Retina (tissue), 1 donor: ENCODE measurements at regions not wholly inside any gene's neighbourhood (a gene's known extent, or its start where the extent isn't known, plus 50 kb on each side); places are given as distances from the start of the nearest gene placed in this dataset.

Source experiments
- DNase-seq: peaks from one replicate; pipeline ENCODE4 v3.0.0-alpha.2; 2016

DNA sequence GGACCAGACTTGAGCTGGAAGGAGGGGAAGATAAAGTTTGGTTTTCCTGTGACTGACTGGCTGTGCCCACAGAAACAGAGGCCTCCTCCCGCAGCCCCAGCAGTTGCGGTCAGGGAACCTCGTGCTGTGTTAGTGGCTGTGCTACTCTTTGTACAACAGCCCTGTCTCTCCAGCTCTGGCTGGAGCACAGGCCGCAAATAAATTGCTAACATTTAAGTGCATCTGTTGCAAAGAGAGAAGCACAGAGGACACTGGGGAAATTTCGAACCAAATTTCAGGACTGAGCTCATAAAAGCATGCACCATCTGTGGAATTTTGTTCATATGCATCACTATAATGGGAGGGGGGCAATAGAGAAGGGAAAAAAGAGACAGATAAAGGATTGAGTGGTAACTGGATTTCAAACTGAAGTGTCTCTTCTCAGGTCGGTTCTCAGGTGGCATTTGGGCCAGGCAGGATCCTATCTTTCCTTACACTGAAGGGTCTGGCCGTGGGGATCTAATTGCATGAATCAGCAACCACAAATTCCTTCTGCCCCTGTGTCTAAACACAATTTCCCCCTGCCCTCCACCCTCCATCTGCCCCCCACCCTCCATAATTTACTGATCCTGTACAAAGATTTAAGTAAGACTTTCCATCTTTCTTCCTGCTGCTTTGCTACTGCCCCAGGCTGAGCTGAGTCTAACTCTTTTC is 88.9 kb upstream of the ATXN1 start:
- no peak for DNase-seq

DNA sequence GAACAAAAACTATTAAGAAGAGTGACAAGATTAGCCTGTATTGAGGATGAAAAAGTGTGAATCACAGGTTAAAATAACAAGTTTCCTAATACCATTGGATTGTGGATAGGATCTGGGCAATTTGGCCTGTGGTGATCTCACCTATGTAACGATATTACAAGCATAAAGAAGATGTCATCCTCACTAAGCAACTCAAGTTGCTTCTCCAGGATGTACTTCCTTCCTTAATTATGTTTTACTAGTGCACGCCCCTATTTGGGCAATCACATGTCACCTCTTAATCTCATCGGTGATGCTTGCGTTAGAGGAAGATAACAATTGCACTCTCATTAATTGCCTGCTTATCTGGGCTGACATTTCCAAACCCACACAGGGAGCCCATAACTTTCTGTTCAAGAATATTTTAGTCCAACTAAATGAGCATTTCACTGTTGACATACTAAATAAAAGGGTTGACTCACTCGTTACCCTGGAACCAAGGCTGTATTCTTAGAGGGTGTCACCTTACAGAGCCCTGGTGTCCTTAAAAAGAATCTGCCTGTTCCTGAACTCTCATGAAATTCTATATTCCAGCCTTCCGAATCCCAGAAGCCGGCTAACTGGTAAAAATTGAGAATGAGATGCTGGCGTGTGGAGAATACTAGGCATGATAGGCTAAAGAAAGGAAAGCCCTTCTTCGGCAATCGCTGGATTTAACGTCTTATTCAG is 88.2 kb upstream of the ATXN1 start:
- DNase-seq = peak; percentile 18

DNA sequence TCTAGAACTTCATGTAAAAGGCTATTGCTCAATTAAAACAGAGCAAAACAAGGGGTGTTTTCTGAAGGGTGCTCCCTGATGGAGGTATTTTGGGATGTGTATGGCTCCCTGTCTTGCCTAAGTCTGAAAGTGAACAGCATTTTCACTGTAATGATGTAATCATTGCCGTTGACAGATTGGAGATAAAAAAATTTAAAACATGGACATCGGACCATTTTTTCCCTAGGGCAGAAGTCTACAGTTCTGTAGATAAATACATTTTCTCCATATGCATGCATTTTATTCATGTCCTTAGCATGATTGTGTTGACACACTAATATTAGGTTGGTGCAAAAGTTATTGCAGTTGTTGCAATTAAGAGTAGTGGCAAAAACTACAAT is 85.1 kb upstream of the ATXN1 start:
- DNase-seq = no peak

GRCh38 chr6:16844183-16844582 is 82.9 kb upstream of the ATXN1 start:
- no peak for DNase-seq

- no peak for DNase-seq
Observed at GRCh38 chr6:16842676-16843075, 81.4 kb upstream of the ATXN1 start.

DNA sequence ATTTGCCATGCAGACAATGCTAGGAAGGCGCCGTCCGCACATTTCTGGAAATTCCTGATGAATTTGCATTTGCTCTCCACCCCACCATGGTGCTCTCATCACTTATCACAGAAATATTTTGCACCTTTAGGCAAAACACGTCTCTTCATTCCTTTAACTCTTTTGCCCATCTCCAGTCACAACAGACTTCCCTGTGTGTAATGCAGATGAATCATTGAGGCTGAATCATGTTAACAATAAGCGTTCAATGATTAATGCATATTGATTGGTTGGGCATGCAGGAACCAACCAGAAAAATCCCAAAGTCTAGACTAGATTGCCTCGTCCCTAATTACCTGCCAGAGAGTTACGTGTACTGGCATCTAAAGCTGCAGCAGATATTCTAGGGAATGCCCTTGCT is 80.0 kb upstream of the ATXN1 start:
- no peak for DNase-seq

- no peak for DNase-seq
Observed at GRCh38 chr6:16840725-16841124, 79.5 kb upstream of the ATXN1 start.

DNA sequence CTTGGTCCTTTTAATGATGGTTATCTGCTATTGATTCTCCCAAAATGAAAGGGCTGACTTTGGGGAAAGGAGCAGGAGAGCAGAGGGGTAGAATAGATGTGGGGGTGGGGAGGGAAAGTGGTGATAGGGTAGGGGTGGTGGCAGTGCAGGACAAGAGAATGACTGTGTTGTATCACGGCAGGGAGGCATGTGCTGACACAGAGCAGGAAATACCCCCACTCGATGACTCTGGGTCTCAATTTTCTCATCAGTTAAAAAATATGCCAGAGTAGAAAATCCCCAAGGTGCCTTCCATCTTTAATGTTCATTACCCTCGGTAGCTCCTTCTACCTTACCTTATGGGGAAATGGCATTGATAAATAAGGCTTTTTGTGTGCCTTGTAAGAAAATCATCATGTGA is 79.0 kb upstream of the ATXN1 start:
- DNase-seq = no peak

DNA sequence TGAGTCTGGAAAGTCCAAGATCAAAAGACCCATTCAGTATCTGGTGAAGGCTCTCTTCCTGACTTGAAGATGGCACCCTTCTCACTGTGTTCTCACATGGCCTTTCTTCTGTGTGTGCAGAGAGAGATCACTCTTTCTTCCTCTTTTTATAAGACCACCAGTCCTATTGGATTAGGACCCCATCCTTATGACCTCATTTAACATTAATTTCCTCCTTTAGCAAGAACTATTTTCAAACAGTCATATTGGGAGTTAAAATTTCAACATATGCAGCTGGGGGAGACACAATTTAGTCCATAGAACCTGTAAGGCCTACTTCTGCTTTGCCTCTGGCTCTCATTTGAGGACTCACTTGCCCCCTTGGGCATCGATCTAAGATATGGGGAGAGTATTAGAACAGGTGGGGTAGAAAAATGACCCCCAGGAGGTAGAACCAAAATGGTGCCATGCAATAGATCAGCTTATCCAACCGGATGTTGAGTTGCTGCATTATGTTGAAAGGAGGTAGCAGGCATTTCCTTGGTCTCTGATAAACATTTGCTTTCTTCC is 78.4 kb upstream of the ATXN1 start:
- no peak for DNase-seq

DNA sequence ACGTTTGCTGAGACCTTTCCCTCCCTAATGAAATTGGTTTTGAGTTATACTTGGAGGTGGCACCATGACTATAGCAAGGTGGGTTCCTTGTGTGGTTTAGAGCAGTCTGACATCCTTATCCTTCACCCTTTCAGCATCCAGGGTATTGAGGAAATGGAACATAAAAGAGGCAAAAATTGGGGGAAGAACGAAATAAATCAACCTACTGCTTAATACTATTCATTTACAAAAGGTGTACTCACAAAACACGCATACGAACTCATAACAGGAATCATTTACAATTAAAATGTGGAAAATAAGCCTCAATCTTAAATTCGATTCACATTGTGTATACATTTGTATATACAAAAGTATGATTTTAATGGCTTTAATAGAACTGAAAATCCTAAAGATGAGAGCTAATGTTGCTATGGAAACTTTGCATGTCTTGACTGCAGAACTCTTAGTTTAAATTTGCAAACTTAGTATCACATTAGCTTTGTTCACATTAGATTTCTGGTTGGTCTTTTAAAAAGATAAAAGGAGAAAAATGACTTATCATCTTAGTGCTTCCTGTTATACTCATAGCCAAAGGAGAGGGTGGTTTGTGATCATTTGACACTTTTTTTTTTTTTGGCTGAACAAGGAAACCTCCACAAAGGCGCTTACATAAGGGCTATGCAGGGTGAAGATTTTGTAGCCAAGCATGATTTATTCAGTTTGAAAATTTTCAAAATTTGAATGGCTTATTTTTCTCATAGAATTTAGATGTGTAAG is 76.1 kb upstream of the ATXN1 start:
- no peak for DNase-seq

DNA sequence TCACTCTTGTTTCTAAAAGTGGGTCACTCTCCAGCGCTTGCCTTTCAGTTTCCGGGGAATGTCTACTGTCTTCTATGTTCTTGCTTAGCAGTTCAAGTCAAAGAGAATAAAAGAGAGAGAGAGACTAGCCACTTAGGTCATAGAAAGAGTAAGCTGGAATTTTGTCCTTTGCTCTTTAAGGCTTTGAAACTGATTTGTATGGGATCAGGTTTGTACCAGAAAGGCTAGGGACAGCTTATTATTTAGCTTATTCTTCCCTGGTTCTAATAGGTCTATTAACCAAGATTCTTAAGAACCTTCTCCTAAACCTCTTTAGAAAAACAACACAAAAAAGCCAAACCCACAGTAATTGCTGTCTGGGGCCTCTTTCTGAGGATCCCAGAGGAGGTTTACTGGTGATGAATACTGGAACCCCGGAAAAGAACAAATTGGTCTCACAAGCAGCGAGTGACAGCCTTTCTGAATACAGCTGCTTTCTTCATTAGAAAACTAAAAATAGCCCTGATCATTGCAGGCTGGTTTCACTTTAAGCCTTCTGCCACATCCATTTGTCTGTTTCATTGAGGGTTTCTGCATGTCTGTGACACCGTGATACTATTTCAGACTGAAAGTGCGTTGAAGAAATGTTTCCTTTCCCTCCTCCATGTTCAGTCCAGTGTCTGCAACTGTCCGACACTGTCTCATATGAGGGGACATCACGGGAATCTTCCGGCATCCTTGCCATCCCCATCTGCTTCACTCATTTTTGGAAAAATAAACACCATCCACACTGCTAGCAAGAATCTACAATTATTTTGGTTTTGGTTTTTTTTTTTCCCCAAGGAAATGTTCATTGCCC is 75.1 kb upstream of the ATXN1 start:
- DNase-seq = peak; percentile 45

GRCh38 chr6:16834242-16834641 is 73.0 kb upstream of the ATXN1 start:
- DNase-seq = no peak

GRCh38 chr6:16832721-16833120 is 71.5 kb upstream of the ATXN1 start:
- no peak for DNase-seq

GRCh38 chr6:16832043-16832567 is 70.8 kb upstream of the ATXN1 start:
- no peak for DNase-seq

DNA sequence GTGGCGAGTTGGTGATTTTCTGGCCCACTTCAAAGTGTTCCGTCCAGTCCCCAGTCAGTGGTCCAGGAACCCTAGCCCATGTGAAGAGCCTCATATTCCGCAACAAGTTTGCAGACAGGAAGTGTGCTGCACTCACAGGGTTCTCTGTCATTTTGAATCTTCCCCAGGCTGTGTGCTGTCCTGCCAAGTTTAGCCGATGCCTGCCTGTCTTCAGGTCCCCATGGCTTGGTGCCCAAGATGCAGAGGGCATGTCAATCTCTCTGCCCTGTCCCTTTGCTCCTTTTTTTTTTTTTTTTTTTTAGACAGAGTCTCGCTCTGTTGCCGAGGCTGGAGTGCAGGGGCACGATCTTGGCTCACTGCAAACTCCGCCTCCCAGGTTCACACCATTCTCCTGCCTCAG is 69.9 kb upstream of the ATXN1 start:
- no peak for DNase-seq

DNA sequence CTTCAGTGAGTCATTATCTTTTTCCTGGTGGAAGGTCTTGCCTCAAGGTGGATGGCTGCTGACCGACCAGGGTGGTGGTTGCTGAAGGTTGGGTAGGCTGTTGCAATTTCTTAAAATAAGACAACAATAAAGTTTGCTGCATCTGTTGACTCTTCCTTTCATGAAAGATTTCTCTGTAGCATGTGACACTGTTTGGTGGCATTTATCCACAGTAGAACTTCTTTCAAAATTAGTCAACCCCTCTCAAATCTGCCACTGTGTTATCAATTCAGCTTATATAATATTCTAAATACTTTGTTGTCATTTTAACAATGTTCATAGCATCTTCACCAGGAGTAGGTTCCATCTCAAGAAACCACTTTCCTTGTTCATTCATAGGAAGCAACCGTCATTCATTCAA is 66.8 kb upstream of the ATXN1 start:
- DNase-seq = no peak

- DNase-seq = no peak
Observed at GRCh38 chr6:16827627-16828026, 66.4 kb upstream of the ATXN1 start.

DNA sequence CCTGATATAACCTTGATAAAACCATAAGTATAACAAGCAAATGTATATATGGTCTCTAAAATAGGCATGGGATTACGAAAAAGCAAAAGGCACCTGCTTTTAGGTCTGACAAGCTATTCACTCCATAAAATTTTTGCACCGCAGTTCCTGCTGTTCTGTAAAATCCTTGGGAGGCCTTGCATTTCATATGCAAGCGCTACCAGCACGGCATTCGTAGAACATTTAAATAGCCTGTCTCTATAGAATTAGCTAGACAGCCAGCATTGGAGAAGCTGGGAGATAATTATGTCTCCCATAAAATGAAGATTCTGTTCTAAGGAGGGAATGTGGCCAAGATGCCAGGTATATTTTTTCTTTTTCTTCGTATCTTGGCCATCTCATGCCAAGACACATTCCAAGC is 64.5 kb upstream of the ATXN1 start:
- DNase-seq = no peak

DNA sequence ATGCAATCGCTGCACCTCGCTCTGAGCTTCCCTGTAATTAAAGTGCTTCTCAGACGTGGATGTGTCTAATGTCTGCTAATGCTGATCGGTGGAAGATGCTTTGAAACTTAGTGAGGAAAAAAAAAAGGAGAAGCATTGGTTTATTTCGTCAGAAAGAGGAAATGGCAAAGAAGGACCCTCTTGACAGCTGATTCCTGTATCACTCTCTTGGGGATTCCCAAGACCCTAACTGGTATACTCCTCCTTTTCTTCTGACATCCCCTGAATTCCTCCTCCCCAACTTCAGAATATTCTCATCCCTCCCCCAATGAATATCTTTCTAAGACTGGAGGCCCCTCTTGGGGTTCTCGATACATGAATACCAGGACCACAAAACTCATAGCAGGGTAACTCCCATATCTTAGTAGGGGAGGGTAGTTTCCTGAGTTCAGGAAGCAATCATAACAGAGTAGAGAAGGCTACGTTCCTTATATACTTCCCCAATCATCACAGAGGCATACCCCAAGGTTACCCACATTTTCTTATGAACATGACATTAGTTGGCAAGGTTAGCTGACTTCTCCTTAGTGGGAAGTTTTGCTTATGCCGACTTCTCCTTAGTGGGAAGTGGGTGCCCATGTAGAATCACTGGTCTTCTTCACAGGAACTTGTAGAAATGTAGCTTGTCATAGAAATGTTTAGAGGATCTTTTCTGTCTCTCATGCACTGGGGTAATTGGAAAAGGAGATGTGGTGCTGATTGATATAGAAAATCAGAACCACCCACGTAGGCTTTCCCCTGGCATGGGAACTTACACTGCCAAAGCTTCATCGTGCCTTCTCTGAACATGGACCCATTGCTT is 63.8 kb upstream of the ATXN1 start:
- no peak for DNase-seq

GRCh38 chr6:16823718-16824352 is 62.6 kb upstream of the ATXN1 start:
- no peak for DNase-seq
